ENCODE measurements at regions not wholly inside any gene's neighbourhood (a gene's known extent, or its start where the extent isn't known, plus 50 kb on each side); places are given as distances from the start of the nearest gene placed in this dataset.
"Not testable (repeated sequence)": the region's sequence is repeated elsewhere in the genome, so short reads cannot be mapped to it uniquely, and the experiment has no call there.

DNA sequence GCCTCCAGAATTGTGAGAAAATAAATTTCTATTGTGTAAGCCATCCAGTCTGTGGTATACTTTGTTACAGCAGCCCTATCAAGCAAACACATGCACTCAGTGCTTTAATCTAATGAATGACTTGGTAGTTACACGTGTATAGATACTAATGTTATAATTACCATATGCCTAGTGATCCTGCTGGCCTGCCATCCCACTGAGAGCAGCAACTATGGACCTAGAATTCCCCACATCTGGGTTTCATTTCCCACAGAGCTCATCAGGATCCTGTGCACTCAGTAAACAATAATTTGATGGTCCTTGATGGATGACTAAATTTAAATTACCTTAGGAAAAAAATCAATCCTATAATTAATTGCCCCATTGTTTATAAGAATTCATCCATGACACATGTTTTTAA, 86.5 kb upstream of the RGS1 start:
- H2AFZ ChIP-seq (ENCODE audit: low read depth, low read length): no peak overlapping the region
- peaks cover 7% of the 10 kb centered on the region for H3K4me1 ChIP-seq (ENCODE audit: insufficient read depth, low read length)
- H3K36me3 ChIP-seq (ENCODE audit: insufficient read depth, low read length): no peaks in the 10 kb centered on the region
- H3K9me3 ChIP-seq (ENCODE audit: low read length): no peaks in the 10 kb centered on the region
- no peak overlapping the region for H3K4me3 ChIP-seq (ENCODE audit: low read length)
- no peaks in the 10 kb centered on the region for H3K27me3 ChIP-seq (ENCODE audit: insufficient read depth, low read length)

DNA sequence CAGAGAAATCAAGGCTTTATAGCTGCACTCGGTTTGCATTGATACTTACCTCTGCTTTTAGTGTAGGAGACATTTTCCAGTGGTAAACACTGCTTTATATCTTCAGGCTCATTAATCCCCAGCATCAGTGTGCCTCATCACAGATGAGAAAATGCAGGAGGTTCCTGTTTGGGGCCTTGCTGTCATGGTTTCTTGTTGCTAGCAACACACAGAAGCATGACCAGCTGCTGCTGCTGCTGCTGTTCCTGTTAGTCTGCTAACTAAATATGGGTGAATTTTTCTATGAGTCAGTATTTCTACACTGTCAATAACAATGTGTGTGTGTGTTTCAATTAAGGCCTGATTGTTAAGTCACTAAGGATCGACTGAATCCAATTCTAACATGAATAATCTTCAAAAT, 85.8 kb upstream of the RGS1 start:
- peaks cover 7% of the 10 kb centered on the region for H3K4me1 ChIP-seq (ENCODE audit: insufficient read depth, low read length)
- H2AFZ ChIP-seq (ENCODE audit: low read depth, low read length): peak overlapping the region; percentile 63
- no peaks in the 10 kb centered on the region for H3K36me3 ChIP-seq (ENCODE audit: insufficient read depth, low read length)
- H3K9me3 ChIP-seq (ENCODE audit: low read length): no peaks in the 10 kb centered on the region
- H3K27me3 ChIP-seq (ENCODE audit: insufficient read depth, low read length): no peaks in the 10 kb centered on the region
- H3K4me3 ChIP-seq (ENCODE audit: low read length): no peak overlapping the region

DNA sequence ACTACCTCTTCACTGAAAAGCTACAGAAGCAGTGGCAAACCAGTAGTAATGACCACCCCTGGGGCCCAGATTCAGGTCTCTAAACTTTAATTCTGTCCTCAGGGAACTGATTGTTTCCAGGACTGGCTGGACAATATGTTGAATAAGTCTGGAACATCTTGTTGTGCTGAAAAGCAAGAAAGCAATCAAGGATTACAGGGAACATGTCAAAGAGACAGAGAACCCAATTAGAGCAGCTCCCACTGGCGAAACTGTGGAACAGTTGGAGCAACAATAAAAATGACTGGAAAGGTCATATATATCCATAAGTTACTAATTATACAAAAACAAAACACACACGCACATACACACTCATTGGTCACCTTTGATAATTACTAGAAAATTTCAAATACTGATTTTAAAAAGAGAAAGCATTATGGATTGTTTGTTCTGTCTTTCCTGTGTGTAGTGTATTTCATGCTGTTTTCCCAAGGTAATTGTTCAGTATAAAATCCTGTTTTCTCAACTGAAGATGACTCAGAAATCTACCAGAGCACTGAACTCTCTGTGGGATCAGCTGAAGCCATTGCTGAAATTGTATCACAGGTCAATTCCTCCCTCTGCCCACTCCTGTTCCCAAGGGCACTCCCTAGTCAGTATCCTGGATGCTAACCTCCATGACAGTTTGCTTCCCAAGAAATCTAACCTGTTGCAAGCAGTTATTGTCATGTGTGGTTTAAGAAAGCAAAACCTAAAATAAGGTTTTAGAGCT, 83.6 kb upstream of the RGS1 start:
- Histone ChIP-seq H3K4me1 (ENCODE audit: insufficient read depth, low read length) (peaks cover 7% of the 10 kb centered on the region), H3K4me3 (ENCODE audit: low read length) (no peak overlapping the region)

GRCh38 chr1:192493584-192493983, 82.0 kb upstream of the RGS1 start:
- H3K4me1 ChIP-seq (ENCODE audit: insufficient read depth, low read length): peaks cover 7% of the 10 kb centered on the region
- no peaks in the 10 kb centered on the region for H3K9me3 ChIP-seq (ENCODE audit: low read length)
- no peak overlapping the region for H3K4me3 ChIP-seq (ENCODE audit: low read length)

More for the DNA sequence above, 83.6 kb upstream of the RGS1 start:
- H3K36me3 ChIP-seq (ENCODE audit: insufficient read depth, low read length): no peaks in the 10 kb centered on the region
- no peaks in the 10 kb centered on the region for H3K9me3 ChIP-seq (ENCODE audit: low read length)
- H3K27me3 ChIP-seq (ENCODE audit: insufficient read depth, low read length): no peaks in the 10 kb centered on the region
- H2AFZ ChIP-seq (ENCODE audit: low read depth, low read length): no peak overlapping the region

DNA sequence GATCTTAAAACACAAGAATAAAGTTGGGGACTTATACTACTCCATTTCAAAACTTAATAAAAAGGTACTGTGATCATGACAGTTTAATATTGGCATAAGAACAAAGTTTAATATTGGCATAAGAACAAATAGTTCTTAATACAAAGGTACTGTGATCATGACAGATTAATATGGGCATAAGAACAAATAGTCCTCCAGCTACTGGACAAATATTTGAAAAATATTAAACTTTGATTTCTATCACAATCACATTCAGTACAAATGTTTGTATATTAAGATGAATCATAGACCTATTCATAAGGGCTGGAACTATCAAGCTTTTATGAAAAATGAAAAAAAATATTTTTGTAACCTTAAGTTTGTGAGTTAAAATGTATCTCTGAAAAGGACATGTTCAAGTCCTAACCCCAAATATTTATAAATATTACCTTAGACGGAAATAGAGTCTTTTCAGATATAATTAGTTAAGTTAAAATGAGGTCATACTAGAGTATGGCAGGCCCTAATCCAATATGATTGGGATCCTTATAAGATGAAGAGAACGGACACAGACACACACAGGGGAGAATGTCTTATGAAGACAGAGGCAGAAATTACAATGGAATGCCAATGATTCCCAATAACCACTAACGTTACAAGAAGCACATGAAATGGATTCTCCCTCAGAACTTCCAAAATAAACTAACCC, 79.1 kb upstream of the RGS1 start:
- Histone ChIP-seq H3K36me3 (ENCODE audit: insufficient read depth, low read length) (no peaks in the 10 kb centered on the region), H3K9me3 (ENCODE audit: low read length) (no peaks in the 10 kb centered on the region), H3K27me3 (ENCODE audit: insufficient read depth, low read length) (no peaks in the 10 kb centered on the region), H3K4me1 (ENCODE audit: insufficient read depth, low read length) (no peaks in the 10 kb centered on the region), H3K4me3 (ENCODE audit: low read length) (no peak overlapping the region), H2AFZ (ENCODE audit: low read depth, low read length) (no peak overlapping the region)

More at GRCh38 chr1:192493584-192493983, 82.0 kb upstream of the RGS1 start:
- H3K27me3 ChIP-seq (ENCODE audit: insufficient read depth, low read length): no peaks in the 10 kb centered on the region
- no peak overlapping the region for H2AFZ ChIP-seq (ENCODE audit: low read depth, low read length)
- no peaks in the 10 kb centered on the region for H3K36me3 ChIP-seq (ENCODE audit: insufficient read depth, low read length)

DNA sequence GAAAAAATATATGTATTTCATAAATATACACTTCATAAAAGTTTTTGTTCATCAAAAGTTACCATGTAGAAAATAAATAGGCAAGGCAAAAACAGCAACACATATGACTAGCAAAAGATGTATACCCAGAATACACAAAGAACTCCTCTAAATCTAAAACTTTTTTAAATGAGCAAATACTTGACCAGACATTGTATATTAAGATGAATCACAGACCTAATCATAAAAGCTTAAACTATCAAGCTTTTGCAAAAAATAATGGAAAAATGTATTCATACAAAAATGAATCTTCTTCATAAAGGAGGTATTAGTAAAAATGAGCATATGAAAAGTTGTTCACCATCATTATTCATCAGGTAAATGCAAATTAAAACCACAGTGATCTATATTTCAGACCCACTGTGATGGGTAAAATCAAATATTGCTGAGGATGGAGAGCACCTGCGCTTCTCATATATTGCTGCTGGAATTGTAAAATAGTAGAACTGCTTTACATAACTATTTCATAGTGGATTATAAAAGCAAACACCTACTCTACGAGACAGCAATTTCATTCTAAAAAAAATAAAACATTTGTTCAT, 78.3 kb upstream of the RGS1 start:
- Histone ChIP-seq H3K27me3 (ENCODE audit: insufficient read depth, low read length) (no peaks in the 10 kb centered on the region), H3K36me3 (ENCODE audit: insufficient read depth, low read length) (no peaks in the 10 kb centered on the region), H2AFZ (ENCODE audit: low read depth, low read length) (no peak overlapping the region), H3K9me3 (ENCODE audit: low read length) (no peaks in the 10 kb centered on the region), H3K4me3 (ENCODE audit: low read length) (no peak overlapping the region), H3K4me1 (ENCODE audit: insufficient read depth, low read length) (no peaks in the 10 kb centered on the region)

- not testable (repeated sequence) for H3K9me3 ChIP-seq (ENCODE audit: low read length); H3K36me3 ChIP-seq (ENCODE audit: insufficient read depth, low read length); H3K27me3 ChIP-seq (ENCODE audit: insufficient read depth, low read length); H2AFZ ChIP-seq (ENCODE audit: low read depth, low read length); H3K4me1 ChIP-seq (ENCODE audit: insufficient read depth, low read length); H3K4me3 ChIP-seq (ENCODE audit: low read length)
Measured at GRCh38 chr1:192498092-192498491, 77.5 kb upstream of the RGS1 start.

- not testable (repeated sequence) for H2AFZ ChIP-seq (ENCODE audit: low read depth, low read length)
Measured at GRCh38 chr1:192499061-192499581, 76.5 kb upstream of the RGS1 start.

DNA sequence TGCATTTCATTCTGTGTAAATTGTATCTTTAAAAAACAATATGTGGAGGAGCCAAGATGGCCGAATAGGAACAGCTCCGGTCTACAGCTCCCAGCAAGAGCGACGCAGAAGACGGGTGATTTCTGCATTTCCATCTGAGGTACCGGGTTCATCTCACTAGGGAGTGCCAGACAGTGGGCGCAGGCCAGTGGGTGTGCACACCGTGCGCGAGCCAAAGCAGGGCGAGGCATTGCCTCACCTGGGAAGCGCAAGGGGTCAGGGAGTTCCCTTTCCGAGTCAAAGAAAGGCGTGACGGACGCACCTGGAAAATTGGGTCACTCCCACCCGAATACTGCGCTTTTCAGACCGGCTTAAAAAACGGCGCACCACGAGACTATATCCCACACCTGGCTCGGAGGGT, 75.0 kb upstream of the RGS1 start:
- not testable (repeated sequence) for H2AFZ ChIP-seq (ENCODE audit: low read depth, low read length); H3K4me3 ChIP-seq (ENCODE audit: low read length); H3K36me3 ChIP-seq (ENCODE audit: insufficient read depth, low read length); H3K9me3 ChIP-seq (ENCODE audit: low read length); H3K27me3 ChIP-seq (ENCODE audit: insufficient read depth, low read length); H3K4me1 ChIP-seq (ENCODE audit: insufficient read depth, low read length)

More at GRCh38 chr1:192499061-192499581, 76.5 kb upstream of the RGS1 start:
- H3K9me3 ChIP-seq (ENCODE audit: low read length); H3K4me3 ChIP-seq (ENCODE audit: low read length); H3K27me3 ChIP-seq (ENCODE audit: insufficient read depth, low read length); H3K4me1 ChIP-seq (ENCODE audit: insufficient read depth, low read length); H3K36me3 ChIP-seq (ENCODE audit: insufficient read depth, low read length): not testable (repeated sequence)

GRCh38 chr1:192506741-192507155, 68.8 kb upstream of the RGS1 start:
- H3K36me3 ChIP-seq (ENCODE audit: insufficient read depth, low read length): no peaks in the 10 kb centered on the region
- no peaks in the 10 kb centered on the region for H3K9me3 ChIP-seq (ENCODE audit: low read length)
- H3K4me3 ChIP-seq (ENCODE audit: low read length): no peak overlapping the region
- H2AFZ ChIP-seq (ENCODE audit: low read depth, low read length): no peak overlapping the region
- H3K27me3 ChIP-seq (ENCODE audit: insufficient read depth, low read length): no peaks in the 10 kb centered on the region
- H3K4me1 ChIP-seq (ENCODE audit: insufficient read depth, low read length): no peaks in the 10 kb centered on the region

DNA sequence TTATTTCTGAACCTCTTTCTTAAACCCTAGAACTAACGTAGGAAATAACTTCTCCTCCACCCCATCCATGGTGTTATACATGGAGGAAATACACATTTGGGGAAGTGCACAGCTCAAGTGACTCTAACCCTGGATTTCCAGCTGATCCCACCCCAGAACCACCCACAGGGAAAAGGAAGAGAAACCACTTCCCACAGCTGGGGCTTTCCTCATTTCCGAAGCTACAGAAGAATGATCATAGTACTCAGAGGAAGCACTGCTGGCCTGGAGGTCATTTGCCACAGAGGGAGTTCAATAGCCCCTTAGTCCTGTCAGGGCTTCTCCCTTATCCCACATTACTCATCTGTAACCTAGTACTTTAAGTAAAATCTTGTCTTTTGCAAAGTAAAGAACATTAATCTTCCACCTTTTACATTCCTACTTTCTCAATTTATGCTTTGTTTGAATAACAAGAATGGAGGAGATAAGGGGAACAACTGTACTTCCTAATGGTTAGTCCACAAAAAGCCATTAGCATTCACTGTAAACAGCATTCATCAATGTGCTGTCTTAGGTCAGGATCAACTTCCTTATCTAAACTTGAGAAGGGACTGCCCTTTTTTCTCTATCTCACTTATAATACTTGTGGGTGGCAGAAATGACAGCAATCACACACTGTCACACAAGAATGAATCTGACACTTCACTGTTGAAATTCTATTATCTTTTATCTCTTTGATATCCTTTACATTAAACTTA, 63.0 kb upstream of the RGS1 start:
- H3K9me3 ChIP-seq (ENCODE audit: low read length): no peaks in the 10 kb centered on the region
- no peak overlapping the region for H2AFZ ChIP-seq (ENCODE audit: low read depth, low read length)
- no peak overlapping the region for H3K4me3 ChIP-seq (ENCODE audit: low read length)
- H3K27me3 ChIP-seq (ENCODE audit: insufficient read depth, low read length): no peaks in the 10 kb centered on the region
- H3K4me1 ChIP-seq (ENCODE audit: insufficient read depth, low read length): peaks cover 9% of the 10 kb centered on the region
- no peaks in the 10 kb centered on the region for H3K36me3 ChIP-seq (ENCODE audit: insufficient read depth, low read length)

- Histone ChIP-seq H2AFZ (ENCODE audit: low read depth, low read length) (no peak overlapping the region), H3K9me3 (ENCODE audit: low read length) (no peaks in the 10 kb centered on the region), H3K27me3 (ENCODE audit: insufficient read depth, low read length) (no peaks in the 10 kb centered on the region), H3K4me3 (ENCODE audit: low read length) (no peak overlapping the region), H3K4me1 (ENCODE audit: insufficient read depth, low read length) (peaks cover 9% of the 10 kb centered on the region), H3K36me3 (ENCODE audit: insufficient read depth, low read length) (no peaks in the 10 kb centered on the region)
Measured at GRCh38 chr1:192513196-192513595, 62.4 kb upstream of the RGS1 start.

DNA sequence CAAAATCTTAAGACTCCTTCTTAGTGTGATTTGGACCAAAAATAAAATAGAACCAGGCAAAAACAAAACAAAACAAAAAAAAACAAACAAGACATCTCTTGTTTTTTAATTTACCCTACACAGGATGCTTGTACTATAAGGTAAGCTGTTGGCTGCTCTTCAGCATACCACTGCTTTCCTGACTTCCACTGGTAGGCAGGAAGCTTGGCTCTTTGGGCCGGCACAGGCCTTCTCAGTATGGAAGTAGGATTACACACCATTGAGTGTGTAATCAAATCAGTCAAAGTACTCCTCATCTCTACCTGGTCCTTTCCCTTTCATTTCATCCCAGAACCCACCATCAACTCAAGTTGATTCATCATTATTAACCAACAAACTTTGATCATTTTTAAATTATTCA, 61.9 kb upstream of the RGS1 start:
- H2AFZ ChIP-seq (ENCODE audit: low read depth, low read length): no peak overlapping the region
- no peaks in the 10 kb centered on the region for H3K36me3 ChIP-seq (ENCODE audit: insufficient read depth, low read length)
- no peaks in the 10 kb centered on the region for H3K27me3 ChIP-seq (ENCODE audit: insufficient read depth, low read length)
- peaks cover 9% of the 10 kb centered on the region for H3K4me1 ChIP-seq (ENCODE audit: insufficient read depth, low read length)
- no peaks in the 10 kb centered on the region for H3K9me3 ChIP-seq (ENCODE audit: low read length)
- H3K4me3 ChIP-seq (ENCODE audit: low read length): no peak overlapping the region
